Stimulated activated CD4-positive, alpha-beta T cell treated with anti-CD3 and anti-CD28 coated beads, Interleukin-1b, Interleukin-23, amount 100 ng/mL, for 24 hours (primary cell): ENCODE measurements at regions not wholly inside any gene's neighbourhood (a gene's known extent, or its start where the extent isn't known, plus 50 kb on each side); places are given as distances from the start of the nearest gene placed in this dataset.
"Not testable (repeated sequence)": the region's sequence is repeated elsewhere in the genome, so short reads cannot be mapped to it uniquely, and the experiment has no call there.

Source experiments
- DNase-seq, 4 experiments: peaks; one replicate each; pipeline ENCODE4 v3.0.0-alpha.2; 2020; ENCODE audit warnings: low read depth in 4 of 4, low spot score in 1 of 4

- DNase-seq, result no peak
Observed at GRCh38 chr11:11722246-11722645, 100.4 kb upstream of the GALNT18 start.

DNA sequence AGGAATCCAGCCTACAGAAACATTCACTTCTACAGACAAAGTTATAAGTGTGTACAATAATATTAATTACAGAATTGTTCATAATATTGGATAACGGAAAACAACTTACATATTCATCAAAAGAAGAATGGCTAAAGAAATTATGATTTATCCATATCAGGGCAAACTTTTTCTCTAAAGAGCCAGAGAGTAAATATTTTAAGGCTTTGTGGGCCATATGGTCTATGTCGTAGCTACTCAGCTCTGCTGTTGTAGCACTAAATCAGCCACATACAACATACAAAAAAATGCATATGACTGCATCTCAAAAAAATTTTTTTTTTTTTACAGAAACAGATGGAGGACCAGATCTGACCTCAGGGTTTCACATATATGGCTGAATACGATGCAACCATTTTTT, 96.7 kb upstream of the GALNT18 start:
- DNase-seq, result no peak

DNA sequence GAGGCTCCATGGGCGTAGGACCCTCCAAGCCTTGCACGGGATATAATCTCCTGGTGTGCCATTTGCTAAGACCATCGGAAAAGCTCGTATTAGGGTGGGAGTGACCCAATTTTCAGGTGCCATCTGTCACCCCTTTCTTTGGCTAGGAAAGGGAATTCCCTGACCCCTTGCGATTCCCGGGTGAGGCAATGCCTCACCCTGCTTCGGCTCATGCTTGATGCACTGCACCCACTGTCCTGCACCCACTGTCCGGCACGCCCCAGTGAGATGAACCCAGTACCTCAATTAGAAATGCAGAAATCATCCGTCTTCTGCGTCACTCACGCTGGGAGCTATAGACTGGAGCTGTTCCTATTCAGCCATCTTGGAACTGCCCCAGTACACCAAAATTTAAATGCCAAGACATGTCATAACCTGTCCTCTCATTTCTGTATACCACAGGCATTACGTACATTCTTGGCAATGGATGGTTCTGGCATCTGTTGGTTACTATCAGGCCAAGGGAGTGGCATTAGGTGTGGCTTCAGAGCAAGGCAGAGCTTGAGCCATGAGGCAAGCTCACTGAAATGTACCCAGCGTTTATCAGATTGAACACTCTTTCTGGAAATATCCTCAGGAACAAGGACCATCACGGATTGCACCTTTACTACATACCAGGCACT, 95.4 kb upstream of the GALNT18 start:
- no peak for DNase-seq

GRCh38 chr11:11715075-11715474, 93.3 kb upstream of the GALNT18 start:
- DNase-seq, result not testable (repeated sequence)

DNA sequence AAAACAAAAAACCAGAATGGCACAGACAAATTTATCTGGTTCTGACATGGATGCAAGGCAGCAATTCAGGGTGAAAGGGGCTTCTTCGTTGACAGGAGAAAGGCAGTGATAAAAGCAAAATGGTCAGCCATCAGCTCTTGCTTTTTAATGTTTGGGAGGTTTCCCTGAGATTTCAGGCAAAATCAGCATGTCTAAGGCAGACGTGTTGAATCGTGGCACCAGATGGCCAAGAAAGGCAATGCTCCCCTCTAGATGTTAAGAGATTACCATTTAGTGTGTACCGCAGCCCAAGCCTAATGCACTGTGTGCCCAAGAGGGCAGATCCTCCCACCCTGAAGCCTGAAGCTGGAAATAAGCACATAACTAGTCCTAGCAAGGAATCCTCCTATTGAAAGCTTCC, 88.8 kb upstream of the GALNT18 start:
- DNase-seq, result no peak

DNA sequence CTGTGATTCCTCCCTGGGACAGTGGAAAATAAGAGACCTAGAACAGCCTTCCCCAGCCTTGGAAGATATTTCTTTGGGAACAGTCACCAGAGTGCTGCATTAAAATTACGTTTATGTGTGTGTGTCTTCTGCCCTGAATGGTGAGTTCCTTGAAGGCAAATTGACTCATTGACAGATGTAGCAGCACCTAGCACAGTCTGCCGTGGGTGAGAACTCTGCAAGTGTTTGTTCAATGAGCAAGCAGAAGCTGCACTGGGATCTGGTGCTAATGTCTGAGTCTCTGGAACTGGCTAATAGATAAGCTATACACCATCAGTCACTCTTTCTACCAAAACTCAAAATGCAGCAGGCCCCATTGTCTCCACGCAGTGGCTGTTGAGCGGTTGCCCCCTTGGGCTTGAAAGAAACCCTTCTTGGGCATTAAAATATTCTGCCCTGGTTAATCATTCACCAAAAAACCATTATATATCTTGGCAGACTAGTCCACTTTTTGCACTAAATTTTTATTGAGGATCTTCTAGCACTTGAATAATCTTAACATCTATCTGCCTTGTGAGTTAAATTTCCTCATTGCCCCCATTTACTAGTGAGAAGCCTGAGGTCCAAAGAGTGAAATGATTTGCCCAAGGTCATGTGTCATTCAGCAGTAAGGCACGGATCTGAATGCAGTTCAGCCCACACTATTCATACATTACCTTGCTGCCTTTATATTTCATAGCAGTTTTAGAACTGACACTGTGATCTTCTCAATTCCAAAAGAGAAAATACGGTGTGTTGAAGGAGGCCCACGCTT, 87.8 kb upstream of the GALNT18 start:
- DNase-seq, result no peak

DNA sequence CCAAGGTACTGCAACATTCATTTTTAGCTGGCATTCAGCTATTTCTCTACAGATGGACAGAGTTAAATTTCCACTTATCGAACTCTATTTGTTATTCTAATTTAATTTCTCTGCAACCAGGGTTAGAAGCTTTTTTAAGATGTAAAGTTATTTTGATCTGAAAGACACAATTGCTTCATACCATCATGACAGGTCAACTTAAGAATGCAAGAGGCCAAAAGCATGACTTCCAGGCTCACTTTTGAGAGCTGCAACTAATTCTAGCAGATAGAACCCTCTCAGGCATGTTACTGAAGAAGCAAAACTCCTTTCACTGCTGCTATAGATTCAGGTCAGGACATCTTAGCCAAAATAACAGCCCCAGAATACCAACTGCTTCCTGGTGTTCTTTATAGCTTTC, 86.5 kb upstream of the GALNT18 start:
- no peak for DNase-seq

- no peak for DNase-seq
Observed at GRCh38 chr11:11706028-11706427, 84.2 kb upstream of the GALNT18 start.

GRCh38 chr11:11703885-11704284, 82.1 kb upstream of the GALNT18 start:
- no peak for DNase-seq

GRCh38 chr11:11701070-11701469, 79.3 kb upstream of the GALNT18 start:
- DNase-seq, result no peak

GRCh38 chr11:11697796-11698195, 76.0 kb upstream of the GALNT18 start:
- no peak for DNase-seq

DNA sequence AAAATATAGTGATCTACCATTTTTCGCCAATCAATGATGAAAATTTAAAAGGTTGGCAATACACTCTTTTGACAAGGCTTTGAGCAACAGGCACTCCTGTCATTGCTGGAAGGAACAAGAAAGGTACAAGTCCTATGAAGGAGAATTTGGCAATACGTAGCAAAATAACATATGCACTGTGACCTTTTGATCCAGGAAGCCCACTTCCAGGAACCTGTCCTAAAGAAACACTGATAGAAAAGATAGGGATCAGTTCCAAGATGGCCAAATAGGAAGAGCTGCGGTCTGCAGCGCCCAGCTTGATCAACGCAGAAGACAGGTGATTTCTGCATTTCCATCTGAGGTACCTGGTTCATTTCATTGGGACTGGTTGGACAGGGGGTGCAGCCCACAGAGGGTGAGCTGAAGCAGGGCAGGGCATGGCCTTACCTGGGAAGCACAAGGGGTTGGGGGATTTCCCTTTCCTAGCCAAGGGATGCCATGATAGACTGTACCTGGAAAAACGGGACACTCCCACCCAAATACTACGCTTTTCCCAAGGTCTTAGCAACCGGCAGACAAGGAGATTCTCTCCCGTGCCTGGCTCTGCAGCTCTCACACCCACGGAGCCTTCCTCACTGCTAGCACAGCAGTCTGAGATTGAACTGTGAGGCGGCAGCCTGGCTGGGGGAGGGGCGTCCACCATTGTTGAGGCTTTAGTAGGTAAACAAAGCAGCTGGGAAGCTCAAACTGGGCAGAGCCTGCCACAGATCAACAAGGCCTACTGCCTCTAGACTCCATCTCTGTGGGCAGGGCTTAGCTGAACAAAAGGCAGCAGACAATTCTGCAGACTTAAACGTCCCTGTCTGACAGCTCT, 69.7 kb upstream of the GALNT18 start:
- DNase-seq, result no peak

GRCh38 chr11:11681536-11681935, 59.7 kb upstream of the GALNT18 start:
- DNase-seq, result no peak

GRCh38 chr11:11677672-11678356, 56.0 kb upstream of the GALNT18 start:
- DNase-seq, result no peak

GRCh38 chr11:11675671-11676181, 53.9 kb upstream of the GALNT18 start:
- no peak for DNase-seq

DNA sequence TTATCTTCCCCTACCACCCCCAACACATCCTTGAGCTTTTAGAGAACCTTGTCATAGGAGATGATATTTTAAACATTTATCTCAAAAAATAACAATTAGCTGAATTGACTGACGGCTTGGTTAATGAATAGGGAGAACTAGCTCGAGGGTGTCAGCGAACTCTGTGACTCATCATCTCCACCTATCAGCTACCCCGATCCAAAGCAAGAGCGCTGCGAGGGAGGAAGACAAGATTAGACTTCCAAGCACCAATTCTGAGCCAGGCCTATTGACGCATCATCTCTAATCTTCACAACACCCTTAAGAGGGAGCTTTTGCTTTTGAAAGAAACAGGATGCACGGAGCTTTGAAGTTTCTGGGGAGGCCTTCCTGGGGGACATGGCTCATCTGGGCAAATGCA, 51.0 kb upstream of the GALNT18 start:
- no peak for DNase-seq

DNA sequence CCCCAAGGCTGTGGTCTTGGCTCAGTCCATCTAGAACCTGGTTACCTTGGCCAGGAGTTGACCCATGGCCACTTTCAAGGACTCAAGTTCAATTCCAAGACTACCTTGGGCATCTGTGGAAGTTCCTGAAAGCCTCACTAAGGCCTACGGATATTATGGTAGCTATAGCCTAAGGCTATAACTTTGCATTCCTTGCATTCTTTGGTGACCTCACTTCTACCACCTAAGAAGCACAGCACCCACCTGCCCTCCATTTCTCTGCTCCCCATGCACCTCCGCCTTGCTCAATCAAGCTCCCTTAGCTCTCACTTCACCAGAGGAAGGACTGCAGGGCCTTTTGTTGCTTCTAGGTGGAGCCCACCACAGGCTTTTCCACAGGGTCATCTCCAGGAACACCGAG, 50.3 kb upstream of the GALNT18 start:
- no peak for DNase-seq
